Transverse colon (tissue), 4 donors: ENCODE measurements at regions not wholly inside any gene's neighbourhood (a gene's known extent, or its start where the extent isn't known, plus 50 kb on each side); places are given as distances from the start of the nearest gene placed in this dataset.

Experiments
- CTCF ChIP-seq, 5 experiments: fragments of 200-600 bp in 3 of 5; fragments of 450-650 bp in 2 of 5; sonication (generic) in 3 of 5; IDR thresholded peaks; 1 replicate in 2 of 5; 2 replicates in 3 of 5; pipeline ENCODE4 v1.5.1; 2016 to 2017; ENCODE audit warnings: antibody characterized with exemption in 5 of 5, inconsistent platforms in 3 of 5, mild to moderate bottlenecking in 2 of 5, moderate library complexity in 1 of 5
- POLR2AphosphoS5 ChIP-seq, 3 donors: sonication (generic); formaldehyde crosslinking; IDR thresholded peaks; one replicate each; pipeline ENCODE4 v1.6.1; 2016; ENCODE audit warnings: antibody characterized with exemption in 3 of 3

GRCh38 chr4:179486570-179487335 is 2044.5 kb upstream of the AGA start:
- TF ChIP-seq CTCF (IDR thresholded peaks at IDR 0.05), result no peak
- TF ChIP-seq POLR2AphosphoS5 (IDR thresholded peaks at IDR 0.05), result no peak
